ENCODE measurements at regions not wholly inside any gene's neighbourhood (a gene's known extent, or its start where the extent isn't known, plus 50 kb on each side); places are given as distances from the start of the nearest gene placed in this dataset.

DNA sequence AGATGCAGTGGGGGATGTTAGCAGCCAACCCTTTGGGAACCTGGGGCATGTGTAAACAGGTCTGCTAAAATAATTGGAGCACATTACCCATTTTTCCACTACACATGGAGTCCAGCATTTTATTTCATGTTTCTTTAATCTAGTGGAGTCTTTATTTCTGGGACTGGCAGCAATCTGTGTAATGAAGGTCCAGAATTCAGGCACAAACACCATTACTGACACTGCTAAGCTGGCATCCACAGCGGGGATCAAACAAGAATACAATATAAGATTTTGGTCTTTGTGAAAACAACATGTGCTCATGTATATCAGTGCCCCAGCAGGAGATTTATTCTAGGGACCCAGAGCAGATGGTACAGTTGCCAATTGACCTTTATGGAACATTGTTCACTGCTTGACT is 1587.0 kb upstream of the PRR20A start:
- intact Hi-C loops (cut with micrococcal nuclease) = no loop called here
- no peaks in the 10 kb centered on the region for H3K27me3 Mint-ChIP-seq
- H3K4me3 Mint-ChIP-seq = no peak overlapping the region
- TF ChIP-seq, protein P1, sequence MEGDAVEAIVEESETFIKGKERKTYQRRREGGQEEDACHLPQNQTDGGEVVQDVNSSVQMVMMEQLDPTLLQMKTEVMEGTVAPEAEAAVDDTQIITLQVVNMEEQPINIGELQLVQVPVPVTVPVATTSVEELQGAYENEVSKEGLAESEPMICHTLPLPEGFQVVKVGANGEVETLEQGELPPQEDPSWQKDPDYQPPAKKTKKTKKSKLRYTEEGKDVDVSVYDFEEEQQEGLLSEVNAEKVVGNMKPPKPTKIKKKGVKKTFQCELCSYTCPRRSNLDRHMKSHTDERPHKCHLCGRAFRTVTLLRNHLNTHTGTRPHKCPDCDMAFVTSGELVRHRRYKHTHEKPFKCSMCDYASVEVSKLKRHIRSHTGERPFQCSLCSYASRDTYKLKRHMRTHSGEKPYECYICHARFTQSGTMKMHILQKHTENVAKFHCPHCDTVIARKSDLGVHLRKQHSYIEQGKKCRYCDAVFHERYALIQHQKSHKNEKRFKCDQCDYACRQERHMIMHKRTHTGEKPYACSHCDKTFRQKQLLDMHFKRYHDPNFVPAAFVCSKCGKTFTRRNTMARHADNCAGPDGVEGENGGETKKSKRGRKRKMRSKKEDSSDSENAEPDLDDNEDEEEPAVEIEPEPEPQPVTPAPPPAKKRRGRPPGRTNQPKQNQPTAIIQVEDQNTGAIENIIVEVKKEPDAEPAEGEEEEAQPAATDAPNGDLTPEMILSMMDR (IDR thresholded peaks at IDR 0.05) = no peak
- no peaks in the 10 kb centered on the region for H3K4me1 Mint-ChIP-seq (ENCODE audit: low read depth)
- POLR2A ChIA-PET = no interaction called here
- DNase-seq (no peak), ATAC-seq (no peak)
- H3K27ac Mint-ChIP-seq = no peak overlapping the region
- peaks cover 6% of the 10 kb centered on the region for H3K9me3 Mint-ChIP-seq
- CTCF ChIA-PET = no interaction called here
- H3K36me3 Mint-ChIP-seq (ENCODE audit: low read depth) = no peaks in the 10 kb centered on the region

DNA sequence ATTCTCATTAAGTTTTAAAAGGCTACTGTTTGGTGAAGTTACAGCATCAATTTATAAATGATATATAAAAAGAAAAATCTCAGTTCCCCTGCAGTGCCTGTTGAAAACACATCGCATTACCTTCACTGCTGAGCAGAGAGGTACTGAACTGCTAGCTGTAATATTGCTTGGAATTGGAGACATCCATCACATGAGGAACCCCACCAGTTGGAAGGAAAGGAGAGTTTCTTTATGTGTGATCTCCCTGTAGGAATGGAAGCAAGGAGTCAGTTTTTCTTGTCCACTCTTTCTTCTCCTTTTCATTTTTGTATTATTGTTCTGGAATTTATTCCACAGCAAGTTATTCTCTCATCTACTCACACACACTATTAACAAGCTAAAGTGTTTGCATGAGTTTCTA is 1586.0 kb upstream of the PRR20A start:
- H3K9me3 Mint-ChIP-seq = peaks cover 6% of the 10 kb centered on the region
- no peaks in the 10 kb centered on the region for H3K27me3 Mint-ChIP-seq
- H3K4me1 Mint-ChIP-seq (ENCODE audit: low read depth) = no peaks in the 10 kb centered on the region
- intact Hi-C loops (cut with micrococcal nuclease) = no loop called here
- H3K36me3 Mint-ChIP-seq (ENCODE audit: low read depth) = no peaks in the 10 kb centered on the region
- CTCF ChIA-PET = no interaction called here
- H3K4me3 Mint-ChIP-seq = no peak overlapping the region
- DNase-seq = no peak
- ATAC-seq = no peak
- TF ChIP-seq, protein P1 (IDR thresholded peaks at IDR 0.05) = no peak
- no peak overlapping the region for H3K27ac Mint-ChIP-seq
- POLR2A ChIA-PET = no interaction called here

DNA sequence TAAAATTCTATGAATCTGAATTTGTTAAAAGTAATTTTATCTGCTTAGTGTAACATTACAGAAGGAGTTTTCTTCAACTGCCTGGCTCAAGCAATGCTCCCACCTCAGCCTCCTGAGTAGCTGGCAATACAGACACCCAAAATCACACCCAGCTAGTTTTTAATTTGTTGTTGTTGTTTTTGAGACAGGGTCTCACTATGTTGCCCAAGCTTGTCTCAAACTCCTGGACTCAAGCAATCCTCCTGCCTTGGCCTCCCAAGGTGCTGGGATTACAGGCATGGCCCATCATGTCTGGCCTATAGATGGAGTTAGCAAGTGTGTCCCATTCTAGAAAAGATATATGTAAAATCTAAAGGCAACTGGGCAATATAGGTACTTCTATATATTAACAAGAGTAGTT is 1580.4 kb upstream of the PRR20A start:
- H3K9me3 Mint-ChIP-seq = peaks cover 7% of the 10 kb centered on the region
- ChIA-PET CTCF (no interaction called here), POLR2A (no interaction called here)
- intact Hi-C loops (cut with micrococcal nuclease) = no loop called here
- DNase-seq = no peak
- H3K4me3 Mint-ChIP-seq = no peak overlapping the region
- H3K27ac Mint-ChIP-seq = no peak overlapping the region
- no peaks in the 10 kb centered on the region for H3K4me1 Mint-ChIP-seq (ENCODE audit: low read depth)
- no peak for ATAC-seq
- TF ChIP-seq, protein P1 (IDR thresholded peaks at IDR 0.05) = no peak
- no peaks in the 10 kb centered on the region for H3K36me3 Mint-ChIP-seq (ENCODE audit: low read depth)
- no peaks in the 10 kb centered on the region for H3K27me3 Mint-ChIP-seq

DNA sequence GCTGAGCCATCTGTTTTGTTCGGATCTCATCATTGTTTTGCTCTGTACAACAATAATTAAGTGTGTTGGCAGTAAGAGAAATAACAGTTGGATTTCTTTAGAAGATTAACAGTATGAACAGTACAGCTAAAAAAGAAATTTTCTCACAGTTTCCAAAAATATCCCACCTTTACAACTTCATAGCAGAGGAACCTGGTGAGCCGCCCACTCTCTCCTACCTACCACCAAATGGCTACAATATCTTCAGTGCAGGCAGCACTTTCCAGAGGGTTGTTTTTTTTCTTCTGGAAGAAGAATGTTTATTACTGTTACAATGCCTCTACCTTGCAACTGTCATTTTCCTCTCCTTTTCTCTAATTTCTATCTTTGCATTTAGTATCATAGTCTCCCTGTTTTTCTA is 1577.5 kb upstream of the PRR20A start:
- CTCF ChIA-PET = no interaction called here
- no peaks in the 10 kb centered on the region for H3K27me3 Mint-ChIP-seq
- DNase-seq (no peak), ATAC-seq (no peak)
- no peak overlapping the region for H3K4me3 Mint-ChIP-seq
- no peak overlapping the region for H3K27ac Mint-ChIP-seq
- TF ChIP-seq, protein P1 (IDR thresholded peaks at IDR 0.05) = no peak
- no peaks in the 10 kb centered on the region for H3K4me1 Mint-ChIP-seq (ENCODE audit: low read depth)
- POLR2A ChIA-PET = no interaction called here
- intact Hi-C loops (cut with micrococcal nuclease) = no loop called here
- peaks cover 4% of the 10 kb centered on the region for H3K9me3 Mint-ChIP-seq
- no peaks in the 10 kb centered on the region for H3K36me3 Mint-ChIP-seq (ENCODE audit: low read depth)

DNA sequence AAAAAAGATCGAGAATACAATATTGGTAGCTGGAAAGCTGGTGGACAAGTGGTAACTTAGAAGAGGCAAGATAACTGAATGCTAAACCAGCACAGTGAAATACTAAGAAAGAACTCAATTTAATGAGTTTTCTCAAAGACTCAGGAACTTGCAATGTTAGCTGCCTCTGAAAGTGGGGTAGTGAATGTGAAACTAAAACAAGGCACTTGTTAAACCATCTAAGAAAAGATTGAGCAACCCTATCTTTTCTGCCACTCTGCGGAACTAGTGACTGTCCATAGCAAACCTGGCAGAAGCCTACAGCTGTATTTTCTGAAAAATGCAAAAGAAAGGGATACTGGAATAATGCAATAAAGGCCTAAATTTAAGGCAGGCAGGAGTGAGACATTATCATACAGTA is 1574.4 kb upstream of the PRR20A start:
- Mint-ChIP-seq H3K9me3 (peaks cover 4% of the 10 kb centered on the region), H3K27ac (no peak overlapping the region), H3K36me3 (ENCODE audit: low read depth) (no peaks in the 10 kb centered on the region), H3K4me1 (ENCODE audit: low read depth) (no peaks in the 10 kb centered on the region), H3K27me3 (no peaks in the 10 kb centered on the region), H3K4me3 (no peak overlapping the region)
- ChIA-PET POLR2A (no interaction called here), CTCF (no interaction called here)
- intact Hi-C loops (cut with micrococcal nuclease) = no loop called here
- no peak for ATAC-seq
- DNase-seq = no peak
- TF ChIP-seq, protein P1 (IDR thresholded peaks at IDR 0.05) = no peak
